HCT116 (cell line): ENCODE measurements at regions not wholly inside any gene's neighbourhood (a gene's known extent, or its start where the extent isn't known, plus 50 kb on each side); places are given as distances from the start of the nearest gene placed in this dataset.

ENCODE experiments used
- ATAC-seq: fragments of 200-7000 bp; cut with Tn5 transposase; 2 replicates; pipeline ENCODE4 v1.9.1; 2020; ENCODE audit warnings: mild to moderate bottlenecking, moderate library complexity
- BruUV-seq: library from RNA; stranded (reverse); fragments of 400-500 nt; replicated peaks from 2 replicates; lab custom pipeline; 2021; lab: Mats Ljungman, UMichigan
- CTCF ChIA-PET: fragments of 300-600 bp; sonication (Branson Sonifier 250); formaldehyde crosslinking; loops from one replicate; lab custom pipeline; 2021; ENCODE audit warnings: antibody characterized with exemption; lab: Charles Lee
- POLR2A ChIA-PET: fragments of 300-600, 350-600 bp; sonication (Branson Sonifier 250); formaldehyde crosslinking; loops from one replicate; lab custom pipeline; 2021; ENCODE audit warnings: antibody characterized with exemption; lab: Charles Lee
- RAD21 ChIA-PET, 2 experiments: fragments of 300-600 bp; sonication (Branson Sonifier 250); formaldehyde crosslinking; loops; one replicate each; lab custom pipeline; 2023; ENCODE audit warnings: low total read pairs in 2 of 2; ENCODE audit not compliant: uncharacterized antibody in 2 of 2, unreplicated experiment in 2 of 2, low non-redundant PET in 1 of 2; lab: Charles Lee
- DNase-seq: peaks from one replicate; pipeline ENCODE4 v3.0.0-alpha.2; 2010; ENCODE audit warnings: low read depth, low spot score
- H2AFZ ChIP-seq: fragments of 200-600 bp; shearing (Covaris generic), sonication (generic); 2 replicates; pipeline ENCODE4 v1.6.1; 2017; ENCODE audit warnings: low read depth, mixed run types, mixed read lengths, antibody characterized with exemption, low read length; ENCODE audit not compliant: poor library complexity, severe bottlenecking
- H3K27ac ChIP-seq: 2 replicates; pipeline ENCODE4 v1.5.1; 2012; ENCODE audit warnings: low read depth, low read length
- H3K27me3 ChIP-seq: fragments of 200-600 bp; sonication (generic); 2 replicates; pipeline ENCODE4 v1.6.1; 2016; ENCODE audit warnings: mixed run types, low read length, mixed read lengths; ENCODE audit not compliant: insufficient read depth
- H3K36me3 ChIP-seq, 2 experiments: fragments of 200-500 bp in 1 of 2; fragments of 200-600 bp in 1 of 2; sonication (Bioruptor generic) in 1 of 2; sonication (generic) in 1 of 2; 2 replicates each; pipeline versions ENCODE4 v1.5.1 to v1.6.1; 2014 to 2016; ENCODE audit warnings: low read length in 2 of 2, inconsistent platforms in 1 of 2, mixed read lengths in 1 of 2, mixed run types in 1 of 2; ENCODE audit not compliant: insufficient read depth in 2 of 2, control insufficient read depth in 1 of 2
- H3K4me1 ChIP-seq, 2 experiments: fragments of 200-600 bp in 1 of 2; sonication (generic) in 1 of 2; 2 replicates each; pipeline versions ENCODE4 v1.5.1 to v1.6.1; 2012 to 2017; ENCODE audit warnings: low read length in 2 of 2, inconsistent platforms in 1 of 2, mild to moderate bottlenecking in 1 of 2, mixed read lengths in 1 of 2, mixed run types in 1 of 2, moderate library complexity in 1 of 2; ENCODE audit not compliant: insufficient read depth in 2 of 2, control insufficient read depth in 1 of 2
- H3K4me2 ChIP-seq: fragments of 200-600 bp; sonication (generic); 2 replicates; pipeline ENCODE4 v1.6.1; 2017; ENCODE audit warnings: mixed run types, low read length, mixed read lengths
- H3K4me3 ChIP-seq, 2 experiments: fragments of 200-600 bp in 1 of 2; sonication (generic) in 1 of 2; replicated peaks in 1 of 2; 2 replicates each; pipeline ENCODE4 v1.5.1; 2011 to 2016; ENCODE audit warnings: low read length in 2 of 2, control low read depth in 1 of 2, low read depth in 1 of 2, mild to moderate bottlenecking in 1 of 2, mixed read lengths in 1 of 2, mixed run types in 1 of 2
- H3K79me2 ChIP-seq: fragments of 200-600 bp; sonication (generic); 2 replicates; pipeline ENCODE4 v1.6.1; 2017; ENCODE audit warnings: mild to moderate bottlenecking, mixed run types, low read length, moderate library complexity, mixed read lengths; ENCODE audit not compliant: insufficient read depth
- H3K9ac ChIP-seq: fragments of 200-600 bp; sonication (generic); 2 replicates; pipeline ENCODE4 v1.6.1; 2016; ENCODE audit warnings: low read length, mixed read lengths
- H3K9me2 ChIP-seq: fragments of 200-600 bp; sonication (generic), shearing (Covaris generic); 2 replicates; pipeline ENCODE4 v1.6.1; 2017; ENCODE audit warnings: mixed run types, mild to moderate bottlenecking, moderate library complexity; ENCODE audit not compliant: insufficient read depth
- H3K9me3 ChIP-seq, 2 experiments: fragments of 200-500 bp in 1 of 2; fragments of 200-600 bp in 1 of 2; sonication (Bioruptor generic) in 1 of 2; sonication (generic) in 1 of 2; 2 replicates each; pipeline ENCODE4 v1.6.1; 2014 to 2017; ENCODE audit warnings: low read length in 2 of 2, mixed read lengths in 2 of 2, inconsistent platforms in 1 of 2, low read depth in 1 of 2, mild to moderate bottlenecking in 1 of 2, mixed run types in 1 of 2, moderate library complexity in 1 of 2; ENCODE audit not compliant: control insufficient read depth in 1 of 2, insufficient read depth in 1 of 2
- H4K20me1 ChIP-seq: fragments of 200-600 bp; sonication (generic), shearing (Covaris generic); 2 replicates; pipeline ENCODE4 v1.6.1; 2017; ENCODE audit warnings: mixed run types, mild to moderate bottlenecking, moderate library complexity; ENCODE audit not compliant: insufficient read depth
- CBX3 ChIP-seq: IDR thresholded peaks from 2 replicates; pipeline ENCODE4 v1.6.1; 2012; ENCODE audit warnings: low read depth
- CEBPB ChIP-seq: IDR thresholded peaks from 2 replicates; pipeline ENCODE4 v1.6.1; 2012; ENCODE audit warnings: low read depth
- EZH2phosphoT487 ChIP-seq: fragments of 200-600 bp; IDR thresholded peaks from 2 replicates; pipeline ENCODE4 v1.6.1; 2018; ENCODE audit warnings: antibody characterized with exemption, borderline replicate concordance
- FOSL1 ChIP-seq: IDR thresholded peaks from 2 replicates; pipeline ENCODE4 v1.6.1; 2012; ENCODE audit warnings: low read depth
- POLR2A ChIP-seq: IDR thresholded peaks from 2 replicates; pipeline ENCODE4 v1.7.0; 2011; ENCODE audit warnings: borderline replicate concordance; ENCODE audit not compliant: insufficient read depth, insufficient read length; ENCODE audit errors: extremely low read depth
- SIN3A ChIP-seq: IDR thresholded peaks from 2 replicates; pipeline ENCODE4 v1.6.1; 2012; ENCODE audit warnings: low read depth
- SP1 ChIP-seq: IDR thresholded peaks from 2 replicates; pipeline ENCODE4 v1.6.1; 2012; ENCODE audit warnings: low read depth
- SRF ChIP-seq: IDR thresholded peaks from 2 replicates; pipeline ENCODE4 v1.6.1; 2012; ENCODE audit warnings: low read depth
- TCF7L2 ChIP-seq: IDR thresholded peaks from 2 replicates; pipeline ENCODE4 v1.7.0; 2011; ENCODE audit warnings: borderline replicate concordance, inconsistent platforms; ENCODE audit not compliant: insufficient read depth, insufficient read length; ENCODE audit errors: extremely low read depth
- ZFX ChIP-seq: fragments of 450-650 bp; IDR thresholded peaks from 2 replicates; pipeline ENCODE4 v1.6.1; 2017
- ZNF274 ChIP-seq: fragments of 200-500 bp; sonication (Bioruptor generic); IDR thresholded peaks from 2 replicates; pipeline ENCODE4 v1.6.1; 2014; ENCODE audit warnings: mild to moderate bottlenecking, low read depth, low read length, inconsistent platforms
- intact Hi-C: fragments of 100-400 bp; cut with micrococcal nuclease; formaldehyde crosslinking; loops from 2 replicates; pipeline ENCODE4 v1.10.0; 2022
- TF ChIP-seq, protein P1 (sequence below): IDR thresholded peaks from 2 replicates; pipeline ENCODE4 v1.6.1; 2012; ENCODE audit warnings: low read depth
- TF ChIP-seq, protein P2 (sequence below): IDR thresholded peaks from 2 replicates; pipeline ENCODE4 v1.6.1; 2011; ENCODE audit warnings: mild to moderate bottlenecking, low read length, moderate library complexity; ENCODE audit not compliant: insufficient replicate concordance; ENCODE audit errors: extremely low read depth
- TF ChIP-seq, protein P3 (sequence below), 3 experiments: fragments of 200-600 bp in 1 of 3; sonication (generic) in 1 of 3; IDR thresholded peaks in 2 of 3; conservative IDR thresholded peaks in 1 of 3; 2 replicates each; pipeline ENCODE4 v1.5.1; 2012 to 2017; ENCODE audit warnings: low read depth in 2 of 3, low read length in 2 of 3, antibody characterized with exemption in 1 of 3, borderline replicate concordance in 1 of 3, control low read depth in 1 of 3, mild to moderate bottlenecking in 1 of 3, mixed read lengths in 1 of 3, mixed run types in 1 of 3, moderate library complexity in 1 of 3; ENCODE audit not compliant: insufficient read depth in 1 of 3

DNA sequence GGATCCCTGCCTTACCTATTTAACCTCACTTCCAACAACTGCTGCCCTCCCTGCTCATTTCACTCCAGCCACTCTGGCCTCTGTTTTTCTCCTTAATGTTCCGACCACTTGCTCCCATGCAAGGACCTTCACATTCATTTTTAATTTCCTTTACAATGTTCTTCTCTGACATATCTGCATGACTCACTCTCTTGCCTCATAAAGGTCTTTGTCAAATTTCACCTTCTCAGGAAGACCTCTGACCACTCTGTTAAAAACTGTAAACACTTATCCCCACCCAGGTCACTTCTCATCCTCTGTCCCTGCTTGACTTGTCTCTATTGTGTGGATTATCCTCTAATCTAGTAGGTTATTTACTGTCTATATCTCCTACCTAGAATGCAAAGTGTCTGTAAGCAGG lies 751.2 kb downstream of the BRINP1 start:
- no peak for DNase-seq
- no TSS peak for BruUV-seq
- Histone ChIP-seq H2AFZ (no peak overlapping the region), H3K36me3 (no peaks in the 10 kb centered on the region), H3K9me3 (peaks cover 3 to 15% of the 10 kb centered on the region in 2 experiments; a peak in 3 of 4 replicates), H3K27ac (no peak overlapping the region), H3K79me2 (no peaks in the 10 kb centered on the region), H3K9me2 (no peaks in the 10 kb centered on the region), H3K4me1 (no peaks in the 10 kb centered on the region), H3K27me3 (no peaks in the 10 kb centered on the region), H3K4me2 (no peak overlapping the region), H4K20me1 (no peaks in the 10 kb centered on the region), H3K4me3 (no peak overlapping the region), H3K9ac (no peak overlapping the region)
- no peak for ATAC-seq
- intact Hi-C loops: no loop called here
- POLR2A ChIA-PET: no interaction called here
- TF ChIP-seq, protein P1, sequence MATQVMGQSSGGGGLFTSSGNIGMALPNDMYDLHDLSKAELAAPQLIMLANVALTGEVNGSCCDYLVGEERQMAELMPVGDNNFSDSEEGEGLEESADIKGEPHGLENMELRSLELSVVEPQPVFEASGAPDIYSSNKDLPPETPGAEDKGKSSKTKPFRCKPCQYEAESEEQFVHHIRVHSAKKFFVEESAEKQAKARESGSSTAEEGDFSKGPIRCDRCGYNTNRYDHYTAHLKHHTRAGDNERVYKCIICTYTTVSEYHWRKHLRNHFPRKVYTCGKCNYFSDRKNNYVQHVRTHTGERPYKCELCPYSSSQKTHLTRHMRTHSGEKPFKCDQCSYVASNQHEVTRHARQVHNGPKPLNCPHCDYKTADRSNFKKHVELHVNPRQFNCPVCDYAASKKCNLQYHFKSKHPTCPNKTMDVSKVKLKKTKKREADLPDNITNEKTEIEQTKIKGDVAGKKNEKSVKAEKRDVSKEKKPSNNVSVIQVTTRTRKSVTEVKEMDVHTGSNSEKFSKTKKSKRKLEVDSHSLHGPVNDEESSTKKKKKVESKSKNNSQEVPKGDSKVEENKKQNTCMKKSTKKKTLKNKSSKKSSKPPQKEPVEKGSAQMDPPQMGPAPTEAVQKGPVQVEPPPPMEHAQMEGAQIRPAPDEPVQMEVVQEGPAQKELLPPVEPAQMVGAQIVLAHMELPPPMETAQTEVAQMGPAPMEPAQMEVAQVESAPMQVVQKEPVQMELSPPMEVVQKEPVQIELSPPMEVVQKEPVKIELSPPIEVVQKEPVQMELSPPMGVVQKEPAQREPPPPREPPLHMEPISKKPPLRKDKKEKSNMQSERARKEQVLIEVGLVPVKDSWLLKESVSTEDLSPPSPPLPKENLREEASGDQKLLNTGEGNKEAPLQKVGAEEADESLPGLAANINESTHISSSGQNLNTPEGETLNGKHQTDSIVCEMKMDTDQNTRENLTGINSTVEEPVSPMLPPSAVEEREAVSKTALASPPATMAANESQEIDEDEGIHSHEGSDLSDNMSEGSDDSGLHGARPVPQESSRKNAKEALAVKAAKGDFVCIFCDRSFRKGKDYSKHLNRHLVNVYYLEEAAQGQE: no peak
- no peak for TF ChIP-seq CBX3
- TF ChIP-seq, protein P2, sequence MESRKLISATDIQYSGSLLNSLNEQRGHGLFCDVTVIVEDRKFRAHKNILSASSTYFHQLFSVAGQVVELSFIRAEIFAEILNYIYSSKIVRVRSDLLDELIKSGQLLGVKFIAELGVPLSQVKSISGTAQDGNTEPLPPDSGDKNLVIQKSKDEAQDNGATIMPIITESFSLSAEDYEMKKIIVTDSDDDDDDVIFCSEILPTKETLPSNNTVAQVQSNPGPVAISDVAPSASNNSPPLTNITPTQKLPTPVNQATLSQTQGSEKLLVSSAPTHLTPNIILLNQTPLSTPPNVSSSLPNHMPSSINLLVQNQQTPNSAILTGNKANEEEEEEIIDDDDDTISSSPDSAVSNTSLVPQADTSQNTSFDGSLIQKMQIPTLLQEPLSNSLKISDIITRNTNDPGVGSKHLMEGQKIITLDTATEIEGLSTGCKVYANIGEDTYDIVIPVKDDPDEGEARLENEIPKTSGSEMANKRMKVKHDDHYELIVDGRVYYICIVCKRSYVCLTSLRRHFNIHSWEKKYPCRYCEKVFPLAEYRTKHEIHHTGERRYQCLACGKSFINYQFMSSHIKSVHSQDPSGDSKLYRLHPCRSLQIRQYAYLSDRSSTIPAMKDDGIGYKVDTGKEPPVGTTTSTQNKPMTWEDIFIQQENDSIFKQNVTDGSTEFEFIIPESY: no peak
- no peak for TF ChIP-seq FOSL1
- no peak for TF ChIP-seq POLR2A
- no peak for TF ChIP-seq TCF7L2
- no peak for TF ChIP-seq SP1
- TF ChIP-seq, protein P3, sequence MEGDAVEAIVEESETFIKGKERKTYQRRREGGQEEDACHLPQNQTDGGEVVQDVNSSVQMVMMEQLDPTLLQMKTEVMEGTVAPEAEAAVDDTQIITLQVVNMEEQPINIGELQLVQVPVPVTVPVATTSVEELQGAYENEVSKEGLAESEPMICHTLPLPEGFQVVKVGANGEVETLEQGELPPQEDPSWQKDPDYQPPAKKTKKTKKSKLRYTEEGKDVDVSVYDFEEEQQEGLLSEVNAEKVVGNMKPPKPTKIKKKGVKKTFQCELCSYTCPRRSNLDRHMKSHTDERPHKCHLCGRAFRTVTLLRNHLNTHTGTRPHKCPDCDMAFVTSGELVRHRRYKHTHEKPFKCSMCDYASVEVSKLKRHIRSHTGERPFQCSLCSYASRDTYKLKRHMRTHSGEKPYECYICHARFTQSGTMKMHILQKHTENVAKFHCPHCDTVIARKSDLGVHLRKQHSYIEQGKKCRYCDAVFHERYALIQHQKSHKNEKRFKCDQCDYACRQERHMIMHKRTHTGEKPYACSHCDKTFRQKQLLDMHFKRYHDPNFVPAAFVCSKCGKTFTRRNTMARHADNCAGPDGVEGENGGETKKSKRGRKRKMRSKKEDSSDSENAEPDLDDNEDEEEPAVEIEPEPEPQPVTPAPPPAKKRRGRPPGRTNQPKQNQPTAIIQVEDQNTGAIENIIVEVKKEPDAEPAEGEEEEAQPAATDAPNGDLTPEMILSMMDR (IDR thresholded peaks at IDR 0.05 in 2 of 3, conservative IDR thresholded peaks at IDR 0.05 in 1 of 3; ENCODE audit: borderline replicate concordance in 1 of 3, insufficient read depth in 1 of 3, low read depth in 2 of 3, low read length in 2 of 3): no peak
- no peak for TF ChIP-seq ZNF274
- TF ChIP-seq ZFX: no peak
- no peak for TF ChIP-seq CEBPB
- no peak for TF ChIP-seq SRF
- TF ChIP-seq SIN3A: no peak
- TF ChIP-seq EZH2phosphoT487: no peak
- RAD21 ChIA-PET: no interaction called here
- CTCF ChIA-PET: no interaction called here
